ENCODE measurements at regions not wholly inside any gene's neighbourhood (a gene's known extent, or its start where the extent isn't known, plus 50 kb on each side); places are given as distances from the start of the nearest gene placed in this dataset.

GRCh38 chr2:173734797-173735196 lies 230.4 kb downstream of the SP3 start (continued):
- no peak for TF ChIP-seq FOXA1 (IDR thresholded peaks at IDR 0.05)
- TF ChIP-seq FOXA1 (CRISPR knock-in tag; IDR thresholded peaks at IDR 0.05), result 0 out of 2 replicates have a peak, but pooled peaks have one; percentile 32
- no peak for TF ChIP-seq PBX2 (CRISPR knock-in tag; IDR thresholded peaks at IDR 0.05)
- peak; percentile 64 for TF ChIP-seq HHEX (CRISPR knock-in tag; IDR thresholded peaks at IDR 0.05)
- no peak for TF ChIP-seq FOXC1 (CRISPR knock-in tag; IDR thresholded peaks at IDR 0.05; ENCODE audit: borderline replicate concordance)
- no peak for TF ChIP-seq NFYC (CRISPR knock-in tag; IDR thresholded peaks at IDR 0.05)
- TF ChIP-seq ZNF101 (CRISPR knock-in tag; IDR thresholded peaks at IDR 0.05; ENCODE audit: borderline replicate concordance, low read depth), result no peak
- no peak for TF ChIP-seq MXD3 (CRISPR knock-in tag; IDR thresholded peaks at IDR 0.05)
- TF ChIP-seq ZNF674 (CRISPR knock-in tag; IDR thresholded peaks at IDR 0.05; ENCODE audit: low read depth), result no peak
- no peak for TF ChIP-seq ZMAT3 (CRISPR knock-in tag; conservative IDR thresholded peaks at IDR 0.05)
- no peak for TF ChIP-seq XBP1 (CRISPR knock-in tag; IDR thresholded peaks at IDR 0.05)
- TF ChIP-seq ARID5B (CRISPR knock-in tag; IDR thresholded peaks at IDR 0.05), result peak; percentile 57; the same call in 1 of the 2 replicates
- TF ChIP-seq CTCF (CRISPR knock-in tag; IDR thresholded peaks at IDR 0.05), result no peak
- peak; percentile 57; the same call in 1 of the 2 replicates for TF ChIP-seq GATAD2A (CRISPR knock-in tag; IDR thresholded peaks at IDR 0.05)

Data from HepG2 (cell line).